Caki2 (cell line): ENCODE measurements at regions not wholly inside any gene's neighbourhood (a gene's known extent, or its start where the extent isn't known, plus 50 kb on each side); places are given as distances from the start of the nearest gene placed in this dataset.
A peak's percentile ranks its signal among the peaks of the same experiment; 100 is the strongest.

Experiments
- DNase-seq: peaks from one replicate; pipeline ENCODE4 v3.0.0-alpha.2; 2015; ENCODE audit warnings: low read depth
- in situ Hi-C: cut with HindIII; loops from 2 replicates; pipeline ENCODE4 v1.10.0; 2016; ENCODE audit warnings: low sequenced_read_pairs, low pct_unique_long_range_greater_than_20kb, mixed read lengths

GRCh38 chr3:150308481-150309256 is 99.4 kb upstream of the TSC22D2 start:
- in situ Hi-C loops = no loop called here
- DNase-seq = no peak

GRCh38 chr3:150308037-150308319 is 100.1 kb upstream of the TSC22D2 start:
- DNase-seq = no peak
- in situ Hi-C loops = no loop called here

GRCh38 chr3:150307311-150308036 is 100.6 kb upstream of the TSC22D2 start:
- DNase-seq = no peak
- in situ Hi-C loops = no loop called here

GRCh38 chr3:150306906-150307305 is 101.2 kb upstream of the TSC22D2 start:
- in situ Hi-C loops = no loop called here
- DNase-seq = no peak

- DNase-seq = no peak
- in situ Hi-C loops = no loop called here
Measured at GRCh38 chr3:150306083-150306482, 102.0 kb upstream of the TSC22D2 start.

- no peak for DNase-seq
- in situ Hi-C loops = no loop called here
Measured at GRCh38 chr3:150303768-150304167, 104.3 kb upstream of the TSC22D2 start.

GRCh38 chr3:150302246-150302645 is 105.9 kb upstream of the TSC22D2 start:
- in situ Hi-C loops = no loop called here
- DNase-seq = no peak

GRCh38 chr3:150300852-150301517 is 107.1 kb upstream of the TSC22D2 start:
- DNase-seq = no peak
- in situ Hi-C loops = no loop called here

- in situ Hi-C loops = no loop called here
- DNase-seq = no peak
Measured at GRCh38 chr3:150300388-150300787, 107.7 kb upstream of the TSC22D2 start.

GRCh38 chr3:150299201-150299600 is 108.9 kb upstream of the TSC22D2 start:
- in situ Hi-C loops = no loop called here
- no peak for DNase-seq

GRCh38 chr3:150296966-150297365 is 111.1 kb upstream of the TSC22D2 start:
- DNase-seq = no peak
- in situ Hi-C loops = no loop called here

GRCh38 chr3:150296123-150296735 is 111.9 kb upstream of the TSC22D2 start:
- in situ Hi-C loops = no loop called here
- DNase-seq = no peak

GRCh38 chr3:150293401-150294001 is 114.6 kb upstream of the TSC22D2 start:
- DNase-seq = no peak
- in situ Hi-C loops = no loop called here

- in situ Hi-C loops = no loop called here
- DNase-seq = no peak
Measured at GRCh38 chr3:150292891-150293290, 115.2 kb upstream of the TSC22D2 start.

- DNase-seq = no peak
- in situ Hi-C loops = no loop called here
Measured at GRCh38 chr3:150291515-150291914, 116.6 kb upstream of the TSC22D2 start.

GRCh38 chr3:150286390-150287147 is 121.5 kb upstream of the TSC22D2 start:
- in situ Hi-C loops = no loop called here

GRCh38 chr3:150285601-150286000 is 122.5 kb upstream of the TSC22D2 start:
- DNase-seq = no peak
- in situ Hi-C loops = no loop called here

More at GRCh38 chr3:150286390-150287147, 121.5 kb upstream of the TSC22D2 start:
- peak; percentile 48 for DNase-seq

GRCh38 chr3:150278843-150279381 is 129.2 kb upstream of the TSC22D2 start:
- in situ Hi-C loops = no loop called here
- no peak for DNase-seq
